ENCODE measurements at regions not wholly inside any gene's neighbourhood (a gene's known extent, or its start where the extent isn't known, plus 50 kb on each side); places are given as distances from the start of the nearest gene placed in this dataset.

DNA sequence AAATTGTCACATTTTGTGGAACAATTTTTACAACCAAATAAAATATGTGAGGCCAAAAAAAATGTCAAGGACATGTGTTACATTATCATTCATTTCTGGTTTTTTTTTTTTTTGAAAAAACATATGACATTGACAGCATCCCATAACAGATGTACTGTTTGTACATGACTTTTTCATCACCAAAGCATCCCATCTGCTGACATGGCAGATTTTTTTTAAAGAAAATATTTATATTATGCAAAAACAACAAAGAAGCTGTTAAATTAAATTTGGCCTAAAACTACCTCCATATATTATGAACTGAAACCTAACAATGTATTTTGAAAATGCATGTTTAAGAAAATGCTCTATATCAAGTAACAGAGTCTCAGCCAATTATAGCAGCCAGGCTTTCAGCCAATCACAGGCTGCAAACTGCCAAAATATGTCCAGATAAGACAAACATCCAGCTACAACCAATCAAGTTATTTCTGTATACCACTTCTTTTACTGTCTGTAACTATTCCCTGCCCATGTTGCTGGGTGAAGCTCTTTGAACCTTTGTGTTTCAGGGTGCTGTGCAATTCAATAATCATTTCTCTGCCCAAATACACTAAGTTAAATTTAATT, 1111.8 kb downstream of the GRM8 start:
- no peak for TF ChIP-seq POLR2A (IDR thresholded peaks at IDR 0.05)
- TF ChIP-seq, protein P1, sequence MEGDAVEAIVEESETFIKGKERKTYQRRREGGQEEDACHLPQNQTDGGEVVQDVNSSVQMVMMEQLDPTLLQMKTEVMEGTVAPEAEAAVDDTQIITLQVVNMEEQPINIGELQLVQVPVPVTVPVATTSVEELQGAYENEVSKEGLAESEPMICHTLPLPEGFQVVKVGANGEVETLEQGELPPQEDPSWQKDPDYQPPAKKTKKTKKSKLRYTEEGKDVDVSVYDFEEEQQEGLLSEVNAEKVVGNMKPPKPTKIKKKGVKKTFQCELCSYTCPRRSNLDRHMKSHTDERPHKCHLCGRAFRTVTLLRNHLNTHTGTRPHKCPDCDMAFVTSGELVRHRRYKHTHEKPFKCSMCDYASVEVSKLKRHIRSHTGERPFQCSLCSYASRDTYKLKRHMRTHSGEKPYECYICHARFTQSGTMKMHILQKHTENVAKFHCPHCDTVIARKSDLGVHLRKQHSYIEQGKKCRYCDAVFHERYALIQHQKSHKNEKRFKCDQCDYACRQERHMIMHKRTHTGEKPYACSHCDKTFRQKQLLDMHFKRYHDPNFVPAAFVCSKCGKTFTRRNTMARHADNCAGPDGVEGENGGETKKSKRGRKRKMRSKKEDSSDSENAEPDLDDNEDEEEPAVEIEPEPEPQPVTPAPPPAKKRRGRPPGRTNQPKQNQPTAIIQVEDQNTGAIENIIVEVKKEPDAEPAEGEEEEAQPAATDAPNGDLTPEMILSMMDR (IDR thresholded peaks at IDR 0.05) = no peak

Data from thyroid gland (tissue), 4 donors.